ENCODE measurements at regions not wholly inside any gene's neighbourhood (a gene's known extent, or its start where the extent isn't known, plus 50 kb on each side); places are given as distances from the start of the nearest gene placed in this dataset.

- TF ChIP-seq CTCF (IDR thresholded peaks at IDR 0.05): no peak
- TF ChIP-seq POLR2A (IDR thresholded peaks at IDR 0.05): no peak
These were observed 110.8 kb upstream of the HES1 start for GRCh38 chr3:194025119-194025518.

Data from adrenal gland (tissue), 5 donors.